IMR-90 (cell line): ENCODE measurements at regions not wholly inside any gene's neighbourhood (a gene's known extent, or its start where the extent isn't known, plus 50 kb on each side); places are given as distances from the start of the nearest gene placed in this dataset.

ENCODE experiments used
- ATAC-seq: fragments of 200-7000 bp; cut with Tn5 transposase; 2 replicates; pipeline ENCODE4 v1.9.1; 2020; ENCODE audit warnings: low read depth, mild to moderate bottlenecking, moderate library complexity
- BruUV-seq: library from RNA; stranded (reverse); fragments of 400-500 nt; replicated peaks from 2 replicates; lab custom pipeline; 2021; lab: Mats Ljungman, UMichigan
- CTCF ChIA-PET: fragments of 300-600 bp; formaldehyde crosslinking; extraction: SDS; loops from one replicate; lab custom pipeline; 2021; ENCODE audit warnings: antibody characterized with exemption; lab: Yijun Ruan, JAX
- POLR2A ChIA-PET: fragments of 300-600 bp; sonication (Branson Sonifier 250); formaldehyde crosslinking; loops from one replicate; lab custom pipeline; 2022; ENCODE audit warnings: antibody characterized with exemption; ENCODE audit not compliant: unreplicated experiment; lab: Charles Lee
- DNase-seq: peaks from one replicate; pipeline ENCODE4 v3.0.0; 2013
- H2AFZ ChIP-seq: replicated peaks from 2 replicates; pipeline ENCODE3; 2013; ENCODE audit warnings: low read length, mild to moderate bottlenecking; ENCODE audit not compliant: poor library complexity
- H2AK5ac ChIP-seq: 2 replicates; pipeline ENCODE4 v1.6.1; 2013; ENCODE audit warnings: low read depth, low read length, inconsistent platforms
- H2AK9ac ChIP-seq: replicated peaks from 2 replicates; pipeline ENCODE3; 2013; ENCODE audit warnings: mild to moderate bottlenecking, low read depth, low read length, moderate library complexity; ENCODE audit not compliant: poor library complexity
- H2BK120ac ChIP-seq: 2 replicates; pipeline ENCODE4 v1.6.1; 2013; ENCODE audit warnings: low read depth, low read length, inconsistent platforms
- H2BK15ac ChIP-seq: 3 replicates; pipeline ENCODE4 v1.6.1; 2013; ENCODE audit warnings: low read depth, low read length, inconsistent platforms
- H2BK20ac ChIP-seq: 2 replicates; pipeline ENCODE4 v1.6.1; 2013; ENCODE audit warnings: low read depth, mild to moderate bottlenecking, inconsistent platforms, low read length, moderate library complexity
- H2BK5ac ChIP-seq: 2 replicates; pipeline ENCODE4 v1.6.1; 2013; ENCODE audit warnings: mild to moderate bottlenecking, low read depth, low read length, inconsistent platforms; ENCODE audit not compliant: poor library complexity, severe bottlenecking
- H3K14ac ChIP-seq: replicated peaks from 2 replicates; pipeline ENCODE4 v1.6.1; 2013; ENCODE audit warnings: low read depth, low read length, inconsistent platforms
- H3K18ac ChIP-seq: 2 replicates; pipeline ENCODE4 v1.6.1; 2013; ENCODE audit warnings: low read depth, low read length, control low read depth
- H3K23ac ChIP-seq: 2 replicates; pipeline ENCODE4 v1.6.1; 2013; ENCODE audit warnings: low read depth, low read length, inconsistent platforms
- H3K27ac ChIP-seq: 2 replicates; pipeline ENCODE4 v1.5.1; 2013; ENCODE audit warnings: mild to moderate bottlenecking, control low read depth, low read length; ENCODE audit not compliant: insufficient read depth
- H3K27me3 ChIP-seq: 2 replicates; pipeline ENCODE4 v1.6.1; 2013; ENCODE audit warnings: low read length; ENCODE audit not compliant: control insufficient read depth, insufficient read depth
- H3K36me3 ChIP-seq: 2 replicates; pipeline ENCODE4 v1.6.1; 2013; ENCODE audit warnings: low read length, mixed read lengths; ENCODE audit not compliant: control insufficient read depth, insufficient read depth
- H3K4ac ChIP-seq: 2 replicates; pipeline ENCODE4 v1.6.1; 2013; ENCODE audit warnings: low read depth, low read length, inconsistent platforms
- H3K4me1 ChIP-seq: 2 replicates; pipeline ENCODE4 v1.6.1; 2013; ENCODE audit warnings: low read length, mixed read lengths; ENCODE audit not compliant: control insufficient read depth, insufficient read depth
- H3K4me2 ChIP-seq: 2 replicates; pipeline ENCODE4 v1.6.1; 2013; ENCODE audit warnings: low read depth, mild to moderate bottlenecking, control low read depth, low read length, moderate library complexity
- H3K4me3 ChIP-seq: 2 replicates; pipeline ENCODE4 v1.5.1; 2013; ENCODE audit warnings: low read depth, mild to moderate bottlenecking, control low read depth, low read length, moderate library complexity; ENCODE audit not compliant: insufficient read depth
- H3K56ac ChIP-seq: 2 replicates; pipeline ENCODE4 v1.6.1; 2013; ENCODE audit warnings: low read length, inconsistent platforms; ENCODE audit not compliant: insufficient read depth; ENCODE audit errors: extremely low read depth
- H3K79me1 ChIP-seq, 2 experiments: 2 replicates each; pipeline ENCODE4 v1.6.1; 2013; ENCODE audit warnings: low read length in 2 of 2, inconsistent platforms in 1 of 2, low read depth in 1 of 2
- H3K9ac ChIP-seq: 2 replicates; pipeline ENCODE4 v1.6.1; 2013; ENCODE audit warnings: low read depth, low read length, control low read depth
- H3K9me1 ChIP-seq: 2 replicates; pipeline ENCODE4 v1.6.1; 2013; ENCODE audit warnings: low read length, inconsistent platforms; ENCODE audit not compliant: insufficient read depth
- H3K9me3 ChIP-seq: 2 replicates; pipeline ENCODE4 v1.6.1; 2013; ENCODE audit warnings: low read length; ENCODE audit not compliant: control insufficient read depth, insufficient read depth
- H4K20me1 ChIP-seq: 2 replicates; pipeline ENCODE4 v1.6.1; 2013; ENCODE audit warnings: low read length, inconsistent platforms; ENCODE audit not compliant: insufficient read depth
- H4K5ac ChIP-seq: 2 replicates; pipeline ENCODE4 v1.6.1; 2013; ENCODE audit warnings: mild to moderate bottlenecking, low read depth, low read length, control low read depth
- H4K8ac ChIP-seq, 2 experiments: 2 replicates each; pipeline ENCODE4 v1.6.1; 2013; ENCODE audit warnings: low read depth in 2 of 2, low read length in 2 of 2, control low read depth in 1 of 2, inconsistent platforms in 1 of 2
- H4K91ac ChIP-seq: 2 replicates; pipeline ENCODE4 v1.6.1; 2013; ENCODE audit warnings: low read depth, low read length, inconsistent platforms; ENCODE audit not compliant: insufficient read depth
- BHLHE40 ChIP-seq: fragments of 150-350 bp; IDR thresholded peaks from 2 replicates; pipeline ENCODE4 v1.6.1; 2016; ENCODE audit warnings: mild to moderate bottlenecking, low read depth, low read length
- CHD1 ChIP-seq: IDR thresholded peaks from 2 replicates; pipeline ENCODE4 v1.6.1; 2012; ENCODE audit warnings: low read depth, low read length, improper control_type of control experiment
- CTCF ChIP-seq: conservative IDR thresholded peaks from 2 replicates; pipeline ENCODE4 v1.5.1; 2012; ENCODE audit warnings: mild to moderate bottlenecking, low read depth, low read length, improper control_type of control experiment
- FOS ChIP-seq: fragments of 150-350 bp; IDR thresholded peaks from 2 replicates; pipeline ENCODE4 v1.6.1; 2016; ENCODE audit warnings: low read depth, low read length
- MAZ ChIP-seq: IDR thresholded peaks from 2 replicates; pipeline ENCODE4 v1.6.1; 2012; ENCODE audit warnings: low read depth, mild to moderate bottlenecking, low read length, improper control_type of control experiment, moderate library complexity, borderline replicate concordance
- MXI1 ChIP-seq: IDR thresholded peaks from 2 replicates; pipeline ENCODE4 v1.6.1; 2012; ENCODE audit warnings: low read depth, mild to moderate bottlenecking, low read length, moderate library complexity, borderline replicate concordance
- POLR2A ChIP-seq: IDR thresholded peaks from 2 replicates; pipeline ENCODE4 v1.6.1; 2012; ENCODE audit warnings: mild to moderate bottlenecking, low read depth, low read length
- RCOR1 ChIP-seq: IDR thresholded peaks from 2 replicates; pipeline ENCODE4 v1.6.1; 2012; ENCODE audit warnings: mild to moderate bottlenecking, low read length, improper control_type of control experiment; ENCODE audit not compliant: insufficient replicate concordance
- SMC3 ChIP-seq: fragments of 150-350 bp; IDR thresholded peaks from 2 replicates; pipeline ENCODE4 v1.6.1; 2016; ENCODE audit warnings: low read depth, mild to moderate bottlenecking, antibody characterized with exemption, low read length, moderate library complexity
- USF2 ChIP-seq: fragments of 150-350 bp; IDR thresholded peaks from 2 replicates; pipeline ENCODE4 v1.6.1; 2017; ENCODE audit warnings: mild to moderate bottlenecking, antibody characterized with exemption, low read length, low read depth
- WGBS, 2 experiments: methylation state at CpG; one replicate each; pipeline versions ENCODE4 v1.1.5 to v1.1.7; 2013; ENCODE audit warnings: missing lambda C conversion rate in 2 of 2; ENCODE audit not compliant: insufficient read length in 1 of 2; ENCODE audit errors: extremely low coverage in 2 of 2; 5-methylcytosine and 5-hydroxymethylcytosine counted together
- dilution Hi-C: fragments of 300-500 bp; cut with HindIII; formaldehyde crosslinking; loops from one replicate; pipeline ENCODE4 v1.14.3; 2018; ENCODE audit warnings: low sequenced_read_pairs; ENCODE audit not compliant: unreplicated experiment
- in situ Hi-C: fragments of 300-500 bp; cut with MboI; formaldehyde crosslinking; loops from 3 replicates; pipeline ENCODE4 v1.14.3; 2019; ENCODE audit warnings: low sequenced_read_pairs, inconsistent platforms, mixed read lengths
- intact Hi-C: fragments of 100-400 bp; cut with micrococcal nuclease; formaldehyde crosslinking; loops from 2 replicates; pipeline ENCODE4 v1.10.0; 2022

DNA sequence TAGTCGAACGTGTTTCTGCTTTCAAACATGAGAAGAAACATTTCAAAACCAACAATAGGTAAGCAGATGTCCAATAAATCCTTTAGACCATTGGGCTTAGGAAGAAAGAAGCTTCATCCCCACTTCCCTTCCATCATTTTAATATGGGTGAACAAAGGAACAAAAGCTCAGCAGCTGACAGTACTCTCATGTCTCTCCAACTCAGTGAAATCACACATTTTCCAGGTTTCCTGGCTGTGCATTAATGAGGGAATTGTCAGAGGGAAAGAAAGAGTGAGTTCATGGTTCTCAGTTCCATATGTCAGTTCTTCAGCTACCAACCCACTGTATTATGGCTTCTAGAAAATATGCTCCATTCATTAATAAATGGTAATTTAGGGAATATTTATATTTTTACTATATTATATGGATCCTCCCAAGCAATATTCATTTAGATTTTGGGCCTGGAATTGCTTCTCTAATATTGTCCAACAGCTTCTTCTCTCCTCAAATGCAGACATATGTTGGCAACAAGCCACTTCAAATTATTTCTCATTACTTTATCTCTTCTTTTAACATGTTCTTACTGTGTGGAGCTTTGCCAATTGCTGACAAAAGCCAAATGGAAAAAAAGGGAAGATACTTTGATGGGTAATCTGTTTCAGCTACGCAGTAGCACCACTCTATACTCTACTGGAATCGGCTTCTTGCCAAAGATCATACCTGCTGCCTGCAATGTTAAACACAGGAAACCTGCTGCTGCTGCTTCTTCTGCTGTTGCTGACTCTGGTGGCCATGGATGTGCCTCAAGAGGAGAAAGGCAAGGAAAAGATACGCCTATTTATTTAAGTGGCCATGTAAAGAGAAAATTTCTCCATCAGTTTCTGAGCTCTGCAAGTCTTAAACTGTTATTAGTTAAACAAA lies 1757.6 kb downstream of the ARAP2 start:
- Histone ChIP-seq H3K14ac (no peak overlapping the region), H2BK5ac (no peak overlapping the region), H3K79me1 (no peaks in the 10 kb centered on the region), H4K8ac (no peak overlapping the region), H2AK5ac (no peak overlapping the region), H3K9me3 (0 out of 2 replicates have a peak, but pooled peaks cover 1% of the 10 kb centered on the region), H3K4ac (no peak overlapping the region), H3K9me1 (no peaks in the 10 kb centered on the region), H3K27me3 (no peaks in the 10 kb centered on the region), H3K56ac (no peak overlapping the region), H4K5ac (no peak overlapping the region), H4K91ac (no peak overlapping the region), H2AK9ac (no peak overlapping the region), H3K27ac (no peak overlapping the region), H3K4me2 (no peak overlapping the region), H3K36me3 (no peaks in the 10 kb centered on the region), H3K4me1 (no peaks in the 10 kb centered on the region), H2BK15ac (no peak overlapping the region), H2BK20ac (no peak overlapping the region), H2BK120ac (no peak overlapping the region), H4K20me1 (no peaks in the 10 kb centered on the region), H3K18ac (no peak overlapping the region), H3K9ac (no peak overlapping the region), H3K23ac (no peak overlapping the region), H3K4me3 (no peak overlapping the region), H2AFZ (no peak overlapping the region)
- ChIA-PET CTCF (no interaction called here), POLR2A (interaction anchor here (0.5 kb wide), 1 partner anchor 102 kb away, joined by 3 read pairs; no protein-coding TSS in a partner anchor)
- BruUV-seq = no TSS peak
- dilution Hi-C loops = no loop called here
- intact Hi-C loops = no loop called here
- DNase-seq = no peak
- no CpG with 5 or more reads among the region's 5 CpGs for WGBS, 2 experiments
- in situ Hi-C loops = no loop called here
- no peak for ATAC-seq
- TF ChIP-seq CTCF (no peak), BHLHE40 (no peak), USF2 (no peak), CHD1 (no peak), SMC3 (no peak), RCOR1 (no peak), FOS (no peak), MXI1 (no peak), POLR2A (no peak), MAZ (no peak)
